Stimulated activated CD4-positive, alpha-beta T cell treated with anti-CD3 and anti-CD28 coated beads, TNF-alpha, amount 100 ng/mL, for 24 hours (primary cell): ENCODE measurements at regions not wholly inside any gene's neighbourhood (a gene's known extent, or its start where the extent isn't known, plus 50 kb on each side); places are given as distances from the start of the nearest gene placed in this dataset.
"Not testable (repeated sequence)": the region's sequence is repeated elsewhere in the genome, so short reads cannot be mapped to it uniquely, and the experiment has no call there.

Experiments used
- DNase-seq, 3 experiments: peaks; one replicate each; pipeline ENCODE4 v3.0.0-alpha.2; 2020; ENCODE audit warnings: low read depth in 3 of 3

DNA sequence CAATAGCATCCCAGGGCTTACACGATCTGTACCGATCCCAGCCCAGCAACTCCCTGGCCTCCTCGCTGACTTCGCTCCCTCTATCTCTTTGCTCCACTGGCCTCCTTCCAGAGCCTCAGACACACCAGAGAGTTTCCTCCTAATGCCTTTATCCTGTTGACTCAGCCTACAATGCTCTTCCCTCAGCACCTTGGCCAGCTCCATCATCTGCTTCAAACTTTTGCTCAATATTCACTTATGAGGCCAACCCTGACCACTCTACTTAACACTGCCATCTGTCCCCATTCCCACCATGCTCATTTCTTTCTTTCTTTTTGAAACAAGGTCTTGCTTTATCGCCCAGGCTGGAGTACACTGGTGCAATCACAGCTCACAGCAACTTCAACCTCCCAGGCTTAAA is 180.9 kb downstream of the CEP170 start:
- not testable (repeated sequence) for DNase-seq

DNA sequence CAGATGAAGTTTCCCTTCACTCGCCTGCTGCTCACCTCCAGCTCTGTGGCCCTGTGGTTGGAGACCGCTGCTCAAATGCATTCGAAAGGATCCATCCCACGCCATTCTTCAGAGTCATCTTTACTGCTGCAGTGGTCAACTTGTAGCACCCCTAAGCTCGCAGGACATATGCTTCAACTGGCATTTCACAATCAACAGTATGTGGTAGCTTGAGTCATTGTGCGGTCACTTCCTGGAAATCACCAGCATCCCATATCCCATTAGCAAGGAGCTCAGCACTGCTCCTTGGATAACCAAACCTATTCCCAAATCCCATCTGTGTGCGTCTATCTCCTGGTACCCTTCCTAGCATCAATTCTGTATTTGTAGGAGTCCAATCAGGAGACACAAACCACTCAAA is 188.0 kb downstream of the CEP170 start:
- not testable (repeated sequence) for DNase-seq

DNA sequence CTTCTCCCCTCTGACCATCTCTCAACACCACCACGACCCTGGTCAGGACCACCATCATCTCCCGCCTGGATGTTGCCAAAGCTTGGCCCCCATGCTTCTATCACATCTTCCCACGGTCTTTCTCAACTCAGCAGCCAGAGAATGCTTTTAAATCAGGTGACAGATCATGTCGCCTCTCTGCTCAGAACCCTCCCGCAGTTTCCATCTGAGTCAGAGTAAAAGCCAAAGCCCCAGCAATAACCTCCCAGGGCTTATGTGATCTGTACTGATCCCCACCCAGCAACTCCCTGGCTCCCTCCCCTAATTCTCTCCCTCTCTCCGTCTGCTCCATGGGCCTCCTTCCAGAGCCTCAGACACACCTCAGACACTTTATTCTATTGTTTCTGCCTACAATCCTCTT is 193.1 kb downstream of the CEP170 start:
- not testable (repeated sequence) for DNase-seq

DNA sequence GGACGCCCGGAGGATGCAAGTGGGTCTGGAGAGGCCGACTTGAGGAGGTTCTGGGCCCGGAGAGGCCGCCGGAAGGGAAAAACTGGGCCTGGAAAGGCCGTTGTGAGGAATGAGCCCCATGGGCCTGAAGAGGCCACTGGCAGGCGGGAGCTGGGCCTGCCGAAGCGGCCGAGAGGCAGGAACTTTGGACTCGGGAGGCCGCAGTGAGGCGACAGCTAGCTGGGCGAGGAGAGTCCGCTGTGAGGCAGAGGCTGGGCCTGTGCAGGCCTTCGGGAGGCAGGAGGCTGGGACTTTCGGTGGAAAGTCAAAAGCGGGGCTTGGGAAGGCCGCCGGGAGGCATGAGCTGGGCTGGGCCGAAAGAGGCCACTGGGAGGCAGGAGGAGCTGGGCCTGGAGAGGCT is 199.6 kb downstream of the CEP170 start:
- not testable (repeated sequence) for DNase-seq

DNA sequence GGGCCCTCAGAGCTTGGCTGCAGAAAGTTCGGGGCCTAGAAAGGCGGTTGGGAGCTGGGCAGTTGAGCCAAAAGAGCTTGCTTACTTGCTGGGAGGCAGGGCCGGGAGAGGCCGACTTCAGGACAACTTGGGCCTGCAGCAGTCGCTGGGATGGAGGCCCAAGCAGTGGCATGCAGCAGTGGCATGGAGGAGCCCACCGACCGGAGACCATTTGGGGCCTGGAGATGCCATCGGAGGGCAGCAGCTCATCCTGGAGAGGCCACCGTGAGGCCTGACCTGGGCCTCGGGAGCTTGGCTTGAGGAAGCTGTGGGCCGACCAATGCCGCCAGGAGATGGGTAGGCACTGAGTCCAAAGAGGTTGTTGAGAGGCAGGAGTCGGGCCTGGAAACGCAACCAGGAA is 200.0 kb downstream of the CEP170 start:
- not testable (repeated sequence) for DNase-seq

DNA sequence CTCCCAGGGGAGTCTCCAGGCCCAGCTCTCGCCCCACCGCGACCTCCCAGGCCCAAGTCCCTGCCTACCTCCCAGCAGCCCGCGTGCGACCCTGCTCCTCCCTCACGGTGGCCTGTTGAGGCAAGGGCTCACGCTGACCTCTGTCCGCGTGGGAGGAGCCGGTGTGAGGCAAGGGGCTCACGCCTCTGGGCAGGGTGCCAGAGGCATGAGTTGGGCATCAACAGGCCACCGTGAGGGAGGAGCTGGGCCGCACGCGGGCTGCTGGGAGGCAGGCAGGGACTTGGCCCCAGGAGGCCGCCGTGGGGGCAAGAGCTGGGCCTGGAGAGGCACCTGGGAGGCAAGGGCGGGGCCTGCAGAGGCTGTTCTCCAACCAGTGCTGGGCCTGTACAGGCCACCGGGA is 200.4 kb downstream of the CEP170 start:
- DNase-seq, result not testable (repeated sequence)

DNA sequence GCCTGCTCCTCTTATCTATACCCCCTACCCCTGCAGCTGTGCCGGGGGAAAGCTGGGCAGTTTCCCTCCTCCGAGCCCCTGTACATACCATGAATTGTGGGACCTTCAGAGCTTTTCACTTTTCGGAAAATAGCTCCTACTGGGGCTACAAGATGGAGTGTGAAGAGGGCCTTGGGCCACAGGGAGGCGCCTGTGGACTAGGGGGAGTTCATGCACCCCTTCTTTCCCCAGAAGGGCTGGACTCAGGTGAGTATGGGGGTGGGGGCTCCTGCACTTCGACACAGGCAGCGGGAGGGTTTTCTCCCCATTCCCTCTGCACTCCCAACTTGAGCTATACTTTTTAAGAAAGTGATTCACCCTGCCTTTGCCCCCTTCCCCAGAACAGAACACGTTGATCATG is 202.0 kb downstream of the CEP170 start:
- DNase-seq, result not testable (repeated sequence)

DNA sequence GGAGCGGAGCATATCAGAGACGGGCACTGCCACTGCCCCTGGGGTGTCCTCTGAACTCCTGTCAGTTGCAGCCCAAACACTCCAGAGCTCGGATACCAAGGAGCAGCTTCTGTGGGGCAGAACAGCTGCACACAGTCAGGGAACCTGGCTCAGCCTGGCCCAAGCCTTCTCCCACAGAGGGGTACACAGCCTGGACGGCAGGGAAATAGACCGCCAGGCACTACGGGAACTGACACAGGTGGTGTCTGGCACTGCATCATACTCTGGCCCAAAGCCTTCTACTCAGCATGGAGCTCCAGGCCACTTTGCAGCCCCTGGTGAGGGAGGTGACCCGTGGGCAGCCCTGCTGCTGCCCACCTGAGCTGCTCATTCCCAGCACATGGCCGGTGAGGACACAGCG is 204.5 kb downstream of the CEP170 start:
- DNase-seq, result not testable (repeated sequence)

DNA sequence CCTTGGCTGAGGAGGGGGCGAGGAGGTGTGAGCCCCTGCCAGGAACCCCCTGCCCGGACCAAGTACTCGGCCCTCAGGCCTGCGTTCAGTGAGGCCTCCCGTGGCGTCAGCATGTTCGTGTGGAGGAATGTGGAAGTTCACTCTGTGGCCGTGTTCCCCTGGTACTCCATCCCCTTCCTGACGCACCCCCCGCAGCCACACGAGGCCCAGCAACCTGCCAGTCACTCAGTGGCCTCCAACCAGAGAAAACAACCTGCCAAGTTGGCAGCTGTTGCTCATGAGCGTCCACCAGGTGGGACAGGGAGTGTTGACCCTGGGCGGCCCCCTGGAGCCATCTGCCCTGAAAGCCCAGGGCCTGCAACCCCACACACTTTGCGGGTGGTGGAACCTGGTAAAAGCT is 205.4 kb downstream of the CEP170 start:
- DNase-seq, result not testable (repeated sequence)

DNA sequence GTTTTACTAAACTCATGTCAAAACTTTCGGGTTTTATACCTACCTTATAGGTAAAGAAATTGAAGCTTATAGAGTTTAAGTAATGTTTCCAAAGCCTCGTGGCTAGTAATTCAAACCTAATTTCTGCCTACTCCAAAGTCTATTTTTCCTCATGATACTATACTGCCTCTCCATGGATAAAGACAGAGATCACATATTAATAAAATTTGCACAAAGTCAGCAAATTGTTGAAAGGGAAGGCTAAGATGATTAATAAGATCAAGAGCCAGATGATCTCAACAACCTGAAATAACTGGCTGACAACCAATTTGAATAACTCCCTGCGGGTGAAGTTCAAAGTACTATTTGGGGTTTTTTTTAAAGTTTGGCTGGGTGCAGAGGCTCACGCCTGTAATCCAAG is 233.7 kb downstream of the CEP170 start:
- DNase-seq, result not testable (repeated sequence)

DNA sequence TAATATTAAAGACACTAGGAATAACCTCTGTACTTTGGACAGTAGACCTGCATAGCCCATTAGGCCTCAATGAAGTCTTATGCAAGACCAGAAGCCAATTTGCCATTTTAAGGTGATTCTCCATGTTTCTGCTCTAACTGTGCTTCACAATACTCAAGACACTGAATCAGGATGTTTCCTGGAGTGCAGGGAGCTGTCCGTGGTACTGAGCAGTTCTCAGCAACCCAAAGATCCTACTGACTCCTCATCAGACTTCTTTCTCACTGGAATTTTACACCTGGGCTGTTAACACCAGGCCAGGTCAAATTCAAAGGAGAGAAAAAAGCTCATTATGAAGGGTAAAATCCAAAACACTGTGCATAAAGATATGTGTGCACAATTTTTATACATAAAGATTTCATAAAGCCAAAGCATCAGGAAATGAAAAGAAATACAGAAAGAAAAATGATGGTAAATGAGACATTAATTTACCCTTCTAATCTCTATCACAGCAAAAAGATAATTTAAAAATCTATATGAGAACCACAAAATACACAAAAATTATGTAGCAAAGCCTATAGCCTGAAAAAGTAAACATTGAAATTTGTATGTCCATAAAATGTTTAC is 235.9 kb downstream of the CEP170 start:
- peak in 1 of 3 experiments; percentile 25 for DNase-seq

DNA sequence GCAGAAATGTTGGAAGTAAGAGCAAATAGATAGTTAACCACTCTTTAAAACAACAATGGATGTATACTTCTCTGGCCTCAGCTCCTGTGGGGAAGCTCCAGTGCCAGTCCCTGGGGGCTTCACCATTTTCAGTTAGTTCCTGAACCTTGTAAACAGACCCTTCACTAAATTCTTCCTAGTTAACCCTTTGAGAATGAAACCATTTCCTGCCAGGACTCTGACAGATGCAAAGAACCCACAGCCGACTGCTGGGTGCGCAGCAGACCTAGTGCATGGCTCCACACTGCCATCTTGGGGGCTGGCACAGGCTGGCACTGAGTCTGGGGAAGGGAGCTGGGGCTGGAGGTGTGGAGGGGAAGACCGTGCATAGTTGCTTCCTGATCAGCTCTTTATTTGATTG is 244.4 kb downstream of the CEP170 start:
- not testable (repeated sequence) for DNase-seq

DNA sequence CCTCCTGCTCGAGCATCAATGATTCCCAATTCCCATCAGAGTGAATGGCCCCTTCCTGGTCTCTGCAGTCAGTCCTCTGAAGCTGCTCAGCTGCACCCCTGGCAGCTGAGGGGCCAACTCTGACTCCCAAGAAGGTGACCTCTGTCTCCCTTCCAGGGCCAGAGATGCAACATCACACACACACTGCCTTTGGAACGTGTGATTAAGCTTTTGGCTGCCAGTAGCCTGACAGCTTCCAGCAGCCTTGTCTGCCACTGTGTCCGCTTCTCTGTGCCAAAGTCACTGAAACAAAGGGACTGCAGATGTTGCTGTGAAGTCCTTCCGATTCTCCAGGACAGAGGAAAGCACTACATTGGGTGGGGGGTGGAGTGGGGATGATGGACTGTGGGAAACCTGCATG is 254.1 kb downstream of the CEP170 start:
- not testable (repeated sequence) for DNase-seq

DNA sequence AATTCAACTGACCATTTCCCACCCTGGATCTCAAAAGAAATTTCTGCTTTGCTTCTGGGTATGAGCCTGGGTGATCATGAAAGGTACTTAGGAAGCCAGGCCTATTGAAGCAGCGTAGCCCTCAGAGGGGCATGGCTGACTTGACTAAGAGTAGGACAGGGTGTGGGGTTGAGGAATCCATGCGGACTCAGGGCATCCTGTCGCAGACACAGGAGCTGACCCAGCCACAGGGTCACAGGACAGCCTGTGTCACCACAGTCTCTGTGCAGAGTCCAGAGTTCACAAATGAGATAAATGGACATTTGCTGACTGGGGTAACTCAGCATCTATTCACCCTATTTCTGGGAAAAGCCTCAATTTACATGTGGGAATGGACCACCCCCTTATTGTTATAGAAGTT is 262.3 kb downstream of the CEP170 start:
- DNase-seq, result not testable (repeated sequence)

DNA sequence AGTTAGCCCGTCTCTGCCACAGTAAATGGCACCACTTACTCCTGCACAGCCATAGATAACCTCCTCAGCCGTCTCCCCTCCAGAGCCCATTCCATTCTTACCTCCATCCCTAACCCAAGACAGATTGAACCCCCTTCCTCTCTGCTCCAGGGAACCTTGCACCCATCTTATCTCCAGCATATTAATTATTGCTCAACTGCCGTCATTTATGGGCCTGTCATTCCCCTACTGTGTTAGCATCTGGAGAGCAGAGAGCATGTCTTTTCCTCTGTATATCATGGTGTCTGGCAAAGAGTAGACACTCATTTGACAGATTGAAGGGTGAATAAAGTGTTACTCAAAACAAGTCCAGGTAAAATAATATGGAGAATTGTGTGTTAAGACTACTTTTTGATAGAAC is 270.0 kb downstream of the CEP170 start:
- not testable (repeated sequence) for DNase-seq

DNA sequence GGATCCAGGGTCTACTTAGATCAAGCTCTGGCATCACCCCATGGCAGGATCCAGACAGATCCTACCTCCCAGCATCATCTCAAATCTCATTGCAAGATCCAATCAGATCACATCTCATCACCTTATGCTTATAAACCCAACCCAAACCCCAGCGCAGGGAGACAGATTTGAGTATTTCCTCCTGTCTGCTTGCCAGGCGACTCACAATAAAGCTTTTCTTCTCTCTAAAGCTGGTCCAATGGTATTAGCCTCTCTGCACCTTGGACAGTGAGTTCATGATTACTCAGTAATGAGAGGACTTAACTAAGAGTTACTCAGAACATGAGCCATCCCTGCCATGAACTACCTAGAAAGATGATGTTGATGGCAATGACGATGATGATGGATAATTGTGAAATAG is 281.7 kb downstream of the CEP170 start:
- DNase-seq, result not testable (repeated sequence)

DNA sequence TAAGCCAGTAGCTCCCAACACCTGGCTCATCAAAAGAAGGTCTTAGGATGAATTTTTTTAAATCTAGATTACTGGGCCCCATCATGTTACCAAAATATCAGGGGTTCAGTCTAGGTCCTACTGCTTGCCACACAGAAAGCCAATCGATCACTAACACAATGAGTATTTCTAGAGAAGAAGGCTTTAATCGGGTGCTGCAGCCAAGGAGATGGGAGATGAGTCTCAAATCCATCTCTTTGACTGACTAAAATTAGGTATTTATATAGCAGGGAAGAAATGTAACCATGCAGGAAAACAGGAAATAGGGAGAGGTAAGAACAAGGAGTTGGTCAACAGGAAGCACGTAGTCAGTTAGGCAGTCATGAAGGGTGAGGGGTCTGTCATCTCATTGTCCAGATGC is 288.2 kb downstream of the CEP170 start:
- DNase-seq, result no peak

DNA sequence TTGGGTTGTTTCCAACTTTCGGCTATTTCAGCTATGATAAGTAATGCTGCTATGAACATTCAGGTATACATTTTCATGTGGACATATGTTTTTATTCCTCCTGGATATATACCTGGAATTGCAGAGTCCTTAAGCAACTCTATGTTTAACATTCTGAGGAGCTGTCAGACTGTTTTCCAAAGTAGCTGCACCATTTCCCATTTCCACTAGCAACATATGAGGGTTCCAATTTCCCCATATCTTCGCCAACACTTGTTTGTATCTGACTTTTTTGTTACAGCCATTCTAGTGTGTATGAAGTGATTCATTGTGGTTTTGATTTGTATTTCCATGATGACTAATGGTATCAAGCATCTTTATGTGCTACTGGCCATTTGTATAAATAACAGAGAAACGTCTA is 295.7 kb downstream of the CEP170 start:
- DNase-seq, result not testable (repeated sequence)

DNA sequence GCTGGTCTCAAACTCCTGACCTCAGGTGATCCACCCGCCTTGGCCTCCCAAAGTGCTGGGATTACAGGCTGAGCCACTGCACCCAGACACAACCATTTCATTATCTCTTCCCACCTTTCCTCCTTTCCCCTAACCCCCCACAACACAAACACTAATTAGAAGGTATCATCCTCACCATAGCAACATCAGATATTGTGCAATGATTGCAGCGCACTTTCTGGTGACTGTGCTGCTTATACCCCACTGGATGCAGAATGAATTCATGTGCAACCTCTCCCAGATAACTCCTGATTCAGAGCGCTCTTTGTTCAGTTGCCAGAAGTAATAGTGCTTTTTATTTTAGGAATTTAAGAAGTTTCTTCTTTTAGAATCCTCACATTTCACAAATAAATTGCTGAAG is 300.1 kb downstream of the CEP170 start:
- not testable (repeated sequence) for DNase-seq

DNA sequence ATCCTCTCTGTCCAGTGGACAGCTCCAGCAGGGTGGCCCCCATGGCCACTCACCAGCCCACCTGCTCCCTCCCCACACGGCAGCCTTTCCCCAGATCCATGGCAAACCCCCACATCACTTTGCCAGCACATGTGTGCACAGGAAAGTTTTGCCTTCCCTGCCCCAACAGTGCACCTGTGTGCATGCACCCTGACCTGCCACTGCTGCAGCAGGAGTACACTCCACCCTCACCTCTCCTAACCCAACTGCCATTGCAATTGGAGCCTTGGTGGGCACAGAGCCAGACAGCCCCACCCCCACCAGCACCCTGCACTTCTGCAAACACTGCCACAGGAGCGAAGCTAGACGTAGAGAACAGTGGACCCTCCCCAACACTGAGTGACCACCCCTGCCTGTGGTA is 308.9 kb downstream of the CEP170 start:
- no peak for DNase-seq

DNA sequence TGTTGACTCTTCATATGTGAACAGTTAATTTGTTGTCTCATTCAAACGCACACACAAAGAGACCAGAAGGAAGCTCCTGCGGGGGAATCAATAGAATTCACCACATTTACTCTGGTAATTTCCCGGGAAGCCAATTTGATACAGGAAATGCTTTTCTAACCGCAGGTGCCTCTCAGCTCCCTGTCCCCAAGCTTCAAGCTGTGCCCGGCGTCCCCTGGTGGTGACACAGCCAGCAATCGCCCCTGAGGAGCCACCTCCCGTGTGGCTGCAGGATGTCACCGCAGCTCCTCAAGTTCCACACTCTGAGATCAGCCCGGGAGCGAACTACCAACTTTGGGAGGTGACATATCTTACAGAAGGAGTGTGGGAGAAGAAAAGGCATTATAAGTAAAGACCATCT is 318.4 kb downstream of the CEP170 start:
- not testable (repeated sequence) for DNase-seq

DNA sequence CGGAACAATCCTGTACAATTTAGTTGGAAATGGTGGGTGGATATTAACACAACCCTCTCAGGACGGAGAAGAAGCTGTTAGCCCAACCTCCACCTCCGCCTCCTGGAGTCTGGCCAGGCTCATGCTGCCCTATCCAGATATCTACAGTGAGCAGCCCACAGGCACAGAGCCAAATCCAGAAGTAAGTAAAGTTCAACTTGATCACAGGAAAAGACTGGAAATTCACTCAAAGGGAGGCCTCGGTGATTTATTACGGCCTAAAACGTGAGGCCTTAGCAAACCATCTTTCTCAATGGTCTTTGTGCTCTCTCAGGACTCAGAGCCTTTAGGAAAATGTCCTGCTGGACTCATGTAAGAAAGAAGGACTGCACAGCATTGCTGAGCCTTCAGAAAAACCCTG is 330.4 kb downstream of the CEP170 start:
- DNase-seq, result not testable (repeated sequence)

DNA sequence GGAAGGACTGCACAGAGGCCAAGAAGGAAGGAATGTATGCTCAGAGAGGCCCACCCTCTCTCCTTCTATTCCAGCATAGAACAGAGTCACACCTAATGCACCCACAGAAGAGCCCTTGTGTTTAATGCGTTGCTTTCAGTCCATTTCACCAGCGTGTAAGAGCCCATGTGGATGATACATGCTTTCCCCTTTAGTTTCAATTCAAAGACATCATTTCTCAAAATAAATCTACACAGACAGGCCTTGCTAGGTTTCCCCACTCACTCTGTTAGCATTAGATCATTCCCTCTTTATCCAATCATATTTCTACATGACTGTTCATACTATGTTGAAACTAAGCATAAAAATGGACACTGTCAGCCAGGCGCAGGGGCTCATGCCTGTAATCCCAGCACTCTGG is 331.5 kb downstream of the CEP170 start:
- not testable (repeated sequence) for DNase-seq

DNA sequence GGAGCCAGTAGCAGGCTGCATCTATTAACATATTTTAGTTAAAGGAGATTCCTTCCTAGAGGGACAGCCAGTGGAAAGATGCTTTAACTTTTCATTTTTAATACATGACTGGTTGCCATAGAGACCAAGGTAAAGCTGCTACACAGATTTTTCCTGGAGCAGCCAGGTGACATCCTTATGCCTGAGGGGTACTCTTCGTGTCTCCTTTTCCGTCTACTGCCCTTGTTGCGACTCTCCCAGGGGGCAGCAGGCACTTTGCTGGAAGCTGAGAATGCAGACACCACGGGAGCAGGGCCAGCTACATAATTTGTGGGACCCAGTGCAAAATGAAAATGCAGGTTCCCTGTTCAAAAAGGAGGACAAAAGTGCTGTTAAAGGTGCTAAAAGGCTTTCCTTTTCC is 340.4 kb downstream of the CEP170 start:
- DNase-seq, result not testable (repeated sequence)
